ENCODE measurements at regions not wholly inside any gene's neighbourhood (a gene's known extent, or its start where the extent isn't known, plus 50 kb on each side); places are given as distances from the start of the nearest gene placed in this dataset.

DNA sequence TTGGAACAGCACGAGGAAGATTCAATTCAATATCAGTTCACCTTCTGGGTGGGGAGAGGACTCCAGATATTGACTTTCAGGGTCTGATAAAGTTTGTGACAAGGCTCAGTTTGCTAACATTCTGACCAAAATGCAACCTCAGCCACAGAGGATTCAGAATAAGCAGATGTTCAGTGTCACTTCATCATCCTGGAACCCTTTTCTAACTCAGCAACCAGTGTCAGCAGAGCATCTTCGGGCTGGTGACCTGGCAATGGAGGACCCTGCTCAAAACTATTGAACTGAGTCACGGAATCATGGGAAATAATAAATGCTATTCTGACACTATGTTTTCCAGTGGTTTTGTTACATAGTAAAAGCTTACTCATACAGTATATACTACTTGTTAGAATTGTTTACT lies 433.4 kb upstream of the CFAP20DC start:
- WGBS (ENCODE audit: insufficient coverage): no CpG with 5 or more reads among the region's 3 CpGs
- H3K36me3 ChIP-seq (ENCODE audit: control insufficient read depth, insufficient read depth, low read length): no peaks in the 10 kb centered on the region
- H3K4me3 ChIP-seq (ENCODE audit: low read length): no peak overlapping the region
- H3K9me3 ChIP-seq (replicated peaks; ENCODE audit: control insufficient read depth, low read depth, low read length): no peaks in the 10 kb centered on the region
- no peak overlapping the region for H3K27ac ChIP-seq (ENCODE audit: low read length)
- H3K4me1 ChIP-seq (ENCODE audit: control insufficient read depth, insufficient read depth, low read length): no peaks in the 10 kb centered on the region
- H3K27me3 ChIP-seq (ENCODE audit: control insufficient read depth, insufficient read depth, low read length): no peaks in the 10 kb centered on the region
- DNase-seq: no peak

DNA sequence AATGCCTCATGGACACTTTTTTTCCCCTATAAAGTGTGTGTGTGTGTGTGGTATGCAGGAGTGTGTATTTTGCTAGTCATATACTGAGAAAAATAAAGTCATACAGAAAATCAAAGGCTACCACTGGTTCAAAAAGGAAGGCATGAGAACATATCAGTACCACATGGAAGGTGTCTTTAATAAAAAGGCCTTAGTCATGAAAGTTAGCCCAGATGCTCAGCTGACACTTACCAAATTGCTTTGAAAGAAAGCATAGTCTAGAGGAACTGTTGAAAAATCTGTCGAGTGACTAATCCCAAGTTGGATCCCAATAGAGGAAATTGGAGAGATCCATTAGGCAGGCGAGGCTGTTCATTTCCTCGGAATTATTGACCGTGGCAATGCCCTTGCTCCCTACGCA lies 432.9 kb upstream of the CFAP20DC start:
- Histone ChIP-seq H3K36me3 (ENCODE audit: control insufficient read depth, insufficient read depth, low read length) (no peaks in the 10 kb centered on the region), H3K9me3 (replicated peaks; ENCODE audit: control insufficient read depth, low read depth, low read length) (no peaks in the 10 kb centered on the region), H3K27me3 (ENCODE audit: control insufficient read depth, insufficient read depth, low read length) (no peaks in the 10 kb centered on the region), H3K4me1 (ENCODE audit: control insufficient read depth, insufficient read depth, low read length) (no peaks in the 10 kb centered on the region), H3K4me3 (ENCODE audit: low read length) (no peak overlapping the region), H3K27ac (ENCODE audit: low read length) (no peak overlapping the region)
- no peak for DNase-seq
- WGBS (ENCODE audit: insufficient coverage): 60% methylated on average over 4 of the region's 5 CpGs

DNA sequence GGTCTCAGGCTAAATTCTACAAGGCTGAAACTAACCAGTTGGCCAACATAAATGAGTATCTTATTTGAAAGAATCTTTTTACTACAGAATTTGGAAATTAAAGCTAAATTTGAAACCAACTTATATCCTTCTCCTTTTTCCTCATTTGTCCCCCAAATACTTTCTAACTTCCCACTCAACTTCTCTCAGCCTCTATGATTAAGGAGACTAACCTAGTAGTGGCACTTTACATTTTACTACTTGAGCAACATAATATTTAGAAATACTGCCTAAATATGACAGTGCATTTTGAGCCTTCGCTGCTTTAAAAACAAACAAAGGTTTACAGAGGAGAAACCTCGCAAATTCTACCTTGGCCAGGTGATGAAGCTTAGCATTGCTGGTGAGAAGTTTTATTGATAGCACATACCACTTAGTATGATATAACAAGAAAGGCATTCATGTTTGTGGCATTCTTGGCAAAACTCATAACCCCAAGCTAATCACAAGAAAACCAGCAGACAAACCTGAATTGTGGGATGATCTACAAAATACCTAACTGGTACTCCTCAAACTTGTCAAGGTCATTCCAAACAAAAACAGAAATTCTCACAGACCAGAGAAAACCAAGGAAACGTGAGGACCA lies 432.1 kb upstream of the CFAP20DC start:
- no peaks in the 10 kb centered on the region for H3K36me3 ChIP-seq (ENCODE audit: control insufficient read depth, insufficient read depth, low read length)

DNA sequence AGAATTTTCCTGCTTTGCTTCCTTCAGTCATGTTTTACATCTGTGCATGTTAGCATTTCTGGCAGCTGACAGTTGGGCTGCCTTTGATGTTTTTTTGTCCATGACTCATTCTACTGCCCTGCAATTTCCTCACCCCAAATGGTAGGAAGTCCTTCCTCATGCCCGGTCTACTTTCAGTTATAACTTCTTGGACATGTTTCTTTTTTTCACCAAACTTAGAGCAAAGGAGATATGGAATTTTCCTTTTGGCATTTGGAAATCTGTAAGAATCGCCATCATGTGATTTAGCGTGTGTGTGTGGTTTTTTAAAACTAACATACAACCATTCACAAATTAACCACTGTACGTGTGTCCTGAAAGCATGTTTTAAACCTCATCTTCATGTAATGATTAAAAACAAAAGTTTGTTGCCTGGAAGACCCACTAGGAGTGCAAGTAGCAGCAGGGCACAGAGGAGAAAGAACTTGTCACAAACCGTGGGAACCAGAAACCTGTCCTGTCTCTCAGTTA lies 430.7 kb upstream of the CFAP20DC start:
- H3K27ac ChIP-seq (ENCODE audit: low read length): no peak overlapping the region
- peak; percentile 7 for DNase-seq
- no peaks in the 10 kb centered on the region for H3K4me1 ChIP-seq (ENCODE audit: control insufficient read depth, insufficient read depth, low read length)
- no peaks in the 10 kb centered on the region for H3K27me3 ChIP-seq (ENCODE audit: control insufficient read depth, insufficient read depth, low read length)
- no peak overlapping the region for H3K4me3 ChIP-seq (ENCODE audit: low read length)
- no peaks in the 10 kb centered on the region for H3K36me3 ChIP-seq (ENCODE audit: control insufficient read depth, insufficient read depth, low read length)
- H3K9me3 ChIP-seq (replicated peaks; ENCODE audit: control insufficient read depth, low read depth, low read length): no peaks in the 10 kb centered on the region
- no CpG with 5 or more reads among the region's 5 CpGs for WGBS (ENCODE audit: insufficient coverage)

More for the DNA sequence above, 432.1 kb upstream of the CFAP20DC start:
- Histone ChIP-seq H3K27ac (ENCODE audit: low read length) (no peak overlapping the region), H3K4me1 (ENCODE audit: control insufficient read depth, insufficient read depth, low read length) (no peaks in the 10 kb centered on the region), H3K4me3 (ENCODE audit: low read length) (no peak overlapping the region), H3K27me3 (ENCODE audit: control insufficient read depth, insufficient read depth, low read length) (no peaks in the 10 kb centered on the region), H3K9me3 (replicated peaks; ENCODE audit: control insufficient read depth, low read depth, low read length) (no peaks in the 10 kb centered on the region)
- no peak for DNase-seq
- 71% methylated on average over 1 of the region's 3 CpGs for WGBS (ENCODE audit: insufficient coverage)

DNA sequence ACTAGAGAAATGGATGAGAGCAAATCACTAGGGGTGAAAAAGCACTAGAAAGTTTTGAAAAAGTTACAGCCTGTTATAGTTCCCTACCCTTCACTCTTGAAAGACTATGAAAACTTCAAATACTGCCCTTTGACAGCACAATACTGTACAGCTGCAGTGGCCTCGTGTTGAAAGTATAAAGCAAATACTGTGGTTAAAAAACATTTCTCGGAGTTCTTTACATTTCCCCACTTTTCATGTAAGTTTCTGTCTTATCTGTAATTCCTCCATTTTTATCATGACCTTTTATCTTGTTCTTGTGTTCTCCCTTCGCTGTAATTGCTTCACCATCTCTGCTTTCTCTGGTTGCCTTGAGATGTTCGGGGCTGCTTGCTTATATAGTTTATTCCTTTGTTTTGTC lies 423.8 kb upstream of the CFAP20DC start:
- no peaks in the 10 kb centered on the region for H3K4me1 ChIP-seq (ENCODE audit: control insufficient read depth, insufficient read depth, low read length)
- no peaks in the 10 kb centered on the region for H3K36me3 ChIP-seq (ENCODE audit: control insufficient read depth, insufficient read depth, low read length)
- H3K27ac ChIP-seq (ENCODE audit: low read length): no peak overlapping the region
- no peak overlapping the region for H3K4me3 ChIP-seq (ENCODE audit: low read length)
- no peak for DNase-seq
- H3K9me3 ChIP-seq (replicated peaks; ENCODE audit: control insufficient read depth, low read depth, low read length): peaks cover 3% of the 10 kb centered on the region
- WGBS (ENCODE audit: insufficient coverage): 88% methylated on average over 1 of the region's 4 CpGs
- no peaks in the 10 kb centered on the region for H3K27me3 ChIP-seq (ENCODE audit: control insufficient read depth, insufficient read depth, low read length)

DNA sequence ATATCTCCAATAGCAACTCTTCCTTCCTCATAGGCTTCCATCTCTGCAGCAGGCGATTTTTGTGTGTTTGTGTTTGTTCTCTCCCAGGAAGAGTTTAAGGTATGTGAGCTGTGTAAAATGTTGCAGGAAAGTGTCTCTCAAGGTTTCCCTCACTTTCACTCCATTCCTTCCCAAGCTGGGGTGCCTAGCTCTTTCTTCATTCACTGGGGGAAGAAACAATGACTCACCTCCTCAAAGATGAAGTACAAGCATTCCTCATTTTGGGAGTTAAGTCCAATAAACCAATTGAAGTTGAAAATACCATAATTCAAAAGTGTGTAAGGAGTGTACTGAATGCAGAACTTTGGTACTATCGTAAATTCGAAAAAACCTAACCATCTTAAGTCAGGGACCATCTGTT lies 422.7 kb upstream of the CFAP20DC start:
- Histone ChIP-seq H3K27me3 (ENCODE audit: control insufficient read depth, insufficient read depth, low read length) (no peaks in the 10 kb centered on the region), H3K27ac (ENCODE audit: low read length) (no peak overlapping the region), H3K4me1 (ENCODE audit: control insufficient read depth, insufficient read depth, low read length) (no peaks in the 10 kb centered on the region), H3K9me3 (replicated peaks; ENCODE audit: control insufficient read depth, low read depth, low read length) (peaks cover 3% of the 10 kb centered on the region), H3K4me3 (ENCODE audit: low read length) (no peak overlapping the region), H3K36me3 (ENCODE audit: control insufficient read depth, insufficient read depth, low read length) (no peaks in the 10 kb centered on the region)
- no peak for DNase-seq
- no CpG with 5 or more reads among the region's 3 CpGs for WGBS (ENCODE audit: insufficient coverage)

DNA sequence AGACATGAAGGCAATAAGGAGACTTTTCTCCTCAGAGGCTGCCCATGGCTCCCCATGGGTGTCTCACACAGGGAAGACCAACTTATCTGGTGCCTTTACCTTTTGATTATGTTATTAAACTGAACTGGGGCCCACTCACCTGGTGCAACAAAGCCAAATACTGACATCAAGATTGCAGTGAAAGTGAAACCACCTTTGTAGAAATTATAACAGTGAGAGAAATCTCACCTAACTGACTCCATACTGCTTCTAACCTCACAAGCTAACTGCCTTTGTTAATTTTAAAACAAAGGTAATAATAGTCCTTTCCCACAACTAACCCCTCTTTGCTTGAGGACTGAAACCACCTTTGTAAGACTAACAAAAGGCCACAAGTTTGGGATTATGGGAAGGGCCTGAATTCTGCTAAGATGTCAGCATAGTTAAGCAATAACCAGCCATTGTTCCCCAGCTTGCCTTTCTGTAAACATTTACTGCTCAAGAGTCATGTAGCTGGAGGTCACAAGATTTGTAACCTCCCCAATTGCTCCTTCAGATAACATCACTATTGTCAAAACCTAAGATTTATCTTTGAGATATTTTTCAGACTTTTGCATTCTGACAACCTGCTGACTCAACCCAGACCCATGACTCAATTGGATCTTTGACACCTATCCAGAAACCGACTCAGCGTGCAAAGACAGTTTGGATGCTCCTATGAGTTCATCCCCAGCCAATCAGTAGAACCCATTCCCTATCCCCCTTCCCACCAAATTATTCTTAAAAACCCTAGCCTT lies 420.3 kb upstream of the CFAP20DC start:
- Histone ChIP-seq H3K36me3 (ENCODE audit: control insufficient read depth, insufficient read depth, low read length) (no peaks in the 10 kb centered on the region), H3K27me3 (ENCODE audit: control insufficient read depth, insufficient read depth, low read length) (no peaks in the 10 kb centered on the region), H3K4me1 (ENCODE audit: control insufficient read depth, insufficient read depth, low read length) (no peaks in the 10 kb centered on the region), H3K9me3 (replicated peaks; ENCODE audit: control insufficient read depth, low read depth, low read length) (peaks cover 3% of the 10 kb centered on the region), H3K4me3 (ENCODE audit: low read length) (no peak overlapping the region), H3K27ac (ENCODE audit: low read length) (no peak overlapping the region)
- no peak for DNase-seq
- WGBS (ENCODE audit: insufficient coverage): 100% methylated on average over 2 of the region's 2 CpGs

DNA sequence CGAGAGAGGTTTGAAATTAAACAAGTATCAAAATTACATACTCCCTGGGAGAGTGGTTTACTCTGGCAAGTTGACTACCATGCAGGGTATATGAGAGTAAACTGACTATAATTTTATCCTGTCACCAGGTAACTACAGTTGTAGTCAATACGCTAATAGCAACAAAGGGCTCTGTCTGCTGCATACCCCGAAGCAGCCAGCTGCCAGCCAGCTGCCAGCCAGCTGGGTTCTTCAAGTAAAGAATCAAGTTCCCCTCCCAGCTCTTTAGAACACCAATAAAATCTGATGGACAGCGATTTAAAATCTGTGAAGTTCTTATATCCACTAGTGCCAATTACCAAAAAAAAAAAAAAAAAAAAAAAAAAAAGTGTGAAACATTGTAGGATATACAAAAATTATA lies 417.7 kb upstream of the CFAP20DC start:
- no peak overlapping the region for H3K4me3 ChIP-seq (ENCODE audit: low read length)
- no peak overlapping the region for H3K27ac ChIP-seq (ENCODE audit: low read length)
- no peaks in the 10 kb centered on the region for H3K27me3 ChIP-seq (ENCODE audit: control insufficient read depth, insufficient read depth, low read length)
- peaks cover 3% of the 10 kb centered on the region for H3K9me3 ChIP-seq (replicated peaks; ENCODE audit: control insufficient read depth, low read depth, low read length)
- no peaks in the 10 kb centered on the region for H3K36me3 ChIP-seq (ENCODE audit: control insufficient read depth, insufficient read depth, low read length)
- WGBS (ENCODE audit: insufficient coverage): 23% methylated on average over 2 of the region's 4 CpGs
- no peaks in the 10 kb centered on the region for H3K4me1 ChIP-seq (ENCODE audit: control insufficient read depth, insufficient read depth, low read length)
- peak; percentile 26 for DNase-seq

DNA sequence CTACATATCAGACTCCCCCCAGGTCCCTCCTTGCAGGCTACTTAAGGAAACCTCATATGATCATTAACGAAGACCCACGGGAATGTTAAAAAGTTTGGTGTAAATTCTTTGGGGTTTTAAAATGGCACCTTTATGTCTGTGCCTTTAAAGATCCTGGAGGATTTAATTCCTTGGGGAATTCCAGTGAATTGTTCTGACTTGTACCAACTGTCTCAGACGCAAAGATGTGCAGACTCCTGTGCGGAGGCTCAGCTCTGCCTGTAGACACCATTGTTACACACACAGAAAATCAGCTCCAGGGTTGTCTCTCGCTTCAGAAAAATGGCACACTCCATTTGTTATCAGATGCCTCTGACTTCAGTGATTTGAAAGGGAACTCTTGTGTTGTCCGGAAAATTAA lies 414.4 kb upstream of the CFAP20DC start:
- Histone ChIP-seq H3K36me3 (ENCODE audit: control insufficient read depth, insufficient read depth, low read length) (no peaks in the 10 kb centered on the region), H3K4me3 (ENCODE audit: low read length) (no peak overlapping the region), H3K27me3 (ENCODE audit: control insufficient read depth, insufficient read depth, low read length) (no peaks in the 10 kb centered on the region), H3K27ac (ENCODE audit: low read length) (no peak overlapping the region), H3K4me1 (ENCODE audit: control insufficient read depth, insufficient read depth, low read length) (no peaks in the 10 kb centered on the region), H3K9me3 (replicated peaks; ENCODE audit: control insufficient read depth, low read depth, low read length) (no peaks in the 10 kb centered on the region)
- no peak for DNase-seq
- 89% methylated on average over 2 of the region's 6 CpGs for WGBS (ENCODE audit: insufficient coverage)

DNA sequence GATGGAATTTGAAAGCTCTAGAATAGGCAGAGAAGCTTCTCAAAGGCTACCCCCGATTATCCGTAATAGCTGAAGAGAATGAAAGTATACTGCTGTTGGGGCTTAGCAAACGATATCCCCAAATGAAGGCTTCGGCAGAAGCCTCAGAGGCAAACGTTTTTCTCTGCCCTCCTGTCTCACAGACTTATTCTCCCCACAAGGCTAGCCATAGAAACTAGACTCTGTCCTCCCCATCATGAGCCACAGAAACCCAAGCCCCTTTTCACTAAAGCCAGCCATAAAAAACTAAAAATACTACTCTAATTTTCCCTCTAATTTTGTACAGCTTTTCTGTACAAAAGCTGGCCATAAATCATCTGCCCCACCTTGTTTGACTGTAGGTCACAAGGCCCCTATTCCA lies 413.4 kb upstream of the CFAP20DC start:
- no peak overlapping the region for H3K4me3 ChIP-seq (ENCODE audit: low read length)
- no peaks in the 10 kb centered on the region for H3K9me3 ChIP-seq (replicated peaks; ENCODE audit: control insufficient read depth, low read depth, low read length)
- WGBS (ENCODE audit: insufficient coverage): 71% methylated on average over 5 of the region's 5 CpGs
- no peaks in the 10 kb centered on the region for H3K36me3 ChIP-seq (ENCODE audit: control insufficient read depth, insufficient read depth, low read length)
- DNase-seq: no peak
- H3K27ac ChIP-seq (ENCODE audit: low read length): no peak overlapping the region
- H3K27me3 ChIP-seq (ENCODE audit: control insufficient read depth, insufficient read depth, low read length): no peaks in the 10 kb centered on the region
- H3K4me1 ChIP-seq (ENCODE audit: control insufficient read depth, insufficient read depth, low read length): no peaks in the 10 kb centered on the region

Data from muscle of leg (tissue), 3 donors.